Prostate gland (tissue), 2 donors: ENCODE measurements at regions not wholly inside any gene's neighbourhood (a gene's known extent, or its start where the extent isn't known, plus 50 kb on each side); places are given as distances from the start of the nearest gene placed in this dataset.

Experiments used
- DNase-seq: peaks from one replicate; pipeline ENCODE4 v3.0.0-alpha.2; 2019; ENCODE audit warnings: low spot score
- H3K27ac ChIP-seq, 2 donors: fragments of 200-600 bp; sonication (generic); 2 replicates each; pipeline ENCODE4 v1.5.1; 2017 to 2019
- H3K27me3 ChIP-seq: fragments of 200-600 bp; sonication (generic); replicated peaks from 2 replicates; pipeline ENCODE4 v1.5.1; 2019; ENCODE audit not compliant: insufficient read depth
- H3K36me3 ChIP-seq, 2 donors: fragments of 200-600 bp; sonication (generic); 1 replicate in 1 of 2; 2 replicates in 1 of 2; pipeline versions ENCODE4 v1.5.1 to v1.8.1; 2017 to 2019
- H3K4me1 ChIP-seq: fragments of 200-600 bp; sonication (generic); replicated peaks from 2 replicates; pipeline ENCODE4 v1.5.1; 2019
- H3K4me3 ChIP-seq, 2 donors: fragments of 200-600 bp; sonication (generic); 2 replicates each; pipeline ENCODE4 v1.5.1; 2017 to 2019
- H3K9me3 ChIP-seq: fragments of 200-600 bp; sonication (generic); 2 replicates; pipeline ENCODE4 v1.5.1; 2017
- CTCF ChIP-seq, 4 experiments: fragments of 200-600 bp in 2 of 4; fragments of 450-650 bp in 2 of 4; sonication (generic) in 2 of 4; IDR thresholded peaks; 1 replicate in 3 of 4; 2 replicates in 1 of 4; pipeline ENCODE4 v1.5.1; 2016 to 2019; ENCODE audit warnings: antibody characterized with exemption in 4 of 4, mild to moderate bottlenecking in 2 of 4, moderate library complexity in 2 of 4
- POLR2A ChIP-seq: fragments of 450-650 bp; IDR thresholded peaks from one replicate; pipeline ENCODE4 v1.6.1; 2016; ENCODE audit warnings: antibody characterized with exemption, mild to moderate bottlenecking
- POLR2AphosphoS5 ChIP-seq: sonication (generic); formaldehyde crosslinking; IDR thresholded peaks from one replicate; pipeline ENCODE4 v1.6.1; 2017; ENCODE audit warnings: antibody characterized with exemption
- WGBS: methylation state at CpG from one replicate; pipeline ENCODE4 v1.1.5; 2018; 5-methylcytosine and 5-hydroxymethylcytosine counted together
- intact Hi-C: fragments of 100-400 bp; cut with DNase I; formaldehyde crosslinking; loops from one replicate; pipeline ENCODE4 v1.14.2; 2022

DNA sequence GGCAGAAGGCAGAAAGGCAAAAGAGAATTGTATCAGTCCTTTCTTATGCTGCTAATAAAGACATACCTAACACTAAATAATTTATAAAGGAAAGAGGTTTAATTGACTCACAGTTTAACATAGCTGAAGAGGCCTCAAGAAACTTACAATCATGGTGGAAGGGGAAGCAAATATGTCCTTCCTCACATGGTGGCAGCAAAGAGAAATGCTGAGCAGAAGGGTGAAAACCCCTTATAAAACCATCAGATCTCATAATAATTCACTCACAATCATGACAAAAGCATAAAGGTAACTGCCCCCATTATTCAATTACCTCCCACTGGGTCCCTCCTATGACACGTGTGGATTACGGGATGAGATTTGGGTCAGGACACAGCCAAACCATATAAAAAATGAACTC is 312.5 kb upstream of the PTGER4 start:
- Histone ChIP-seq H3K4me1 (no peaks in the 10 kb centered on the region), H3K27me3 (no peaks in the 10 kb centered on the region), H3K27ac (no peak overlapping the region), H3K9me3 (no peaks in the 10 kb centered on the region), H3K4me3 (no peak overlapping the region), H3K36me3 (no peaks in the 10 kb centered on the region)
- DNase-seq = no peak
- intact Hi-C loops = no loop called here
- WGBS = 73% methylated on average over 2 of the region's 2 CpGs
- TF ChIP-seq POLR2AphosphoS5 (no peak), CTCF (IDR thresholded peaks at IDR 0.05) (no peak), POLR2A (no peak)

GRCh38 chr5:40365342-40366330 is 314.1 kb upstream of the PTGER4 start:
- intact Hi-C loops = no loop called here
- 63% methylated on average over 2 of the region's 2 CpGs for WGBS
- TF ChIP-seq CTCF (IDR thresholded peaks at IDR 0.05) = no peak
- no peak for TF ChIP-seq POLR2A
- no peak for TF ChIP-seq POLR2AphosphoS5
- H3K4me1 ChIP-seq = no peaks in the 10 kb centered on the region
- no peak for DNase-seq
- no peaks in the 10 kb centered on the region for H3K27me3 ChIP-seq
- H3K4me3 ChIP-seq = no peak overlapping the region
- H3K27ac ChIP-seq = no peak overlapping the region
- H3K9me3 ChIP-seq = no peaks in the 10 kb centered on the region
- H3K36me3 ChIP-seq = no peaks in the 10 kb centered on the region

DNA sequence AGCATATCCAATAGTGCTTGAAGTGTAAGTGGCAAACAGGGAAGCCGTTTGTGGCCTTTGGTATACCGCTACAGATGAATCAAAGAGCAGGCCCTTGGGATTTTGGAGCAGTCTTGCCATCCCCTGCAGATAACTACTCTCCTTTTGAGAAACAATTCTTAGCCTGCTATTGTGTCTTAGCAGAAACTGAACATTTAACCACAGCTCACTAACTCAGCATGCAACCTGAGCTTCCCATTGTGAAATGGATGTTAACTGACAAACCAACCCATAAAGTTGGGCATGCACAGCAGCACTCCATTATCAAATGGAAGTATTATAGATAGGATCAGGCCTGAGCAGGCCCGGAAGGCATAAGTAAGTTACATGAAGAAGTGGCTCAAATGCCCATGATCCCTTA is 315.3 kb upstream of the PTGER4 start:
- DNase-seq = no peak
- no peaks in the 10 kb centered on the region for H3K4me1 ChIP-seq
- intact Hi-C loops = no loop called here
- no peak overlapping the region for H3K27ac ChIP-seq
- no peak overlapping the region for H3K4me3 ChIP-seq
- 95% methylated on average over 3 of the region's 3 CpGs for WGBS
- H3K9me3 ChIP-seq = no peaks in the 10 kb centered on the region
- H3K27me3 ChIP-seq = no peaks in the 10 kb centered on the region
- TF ChIP-seq POLR2A (no peak), POLR2AphosphoS5 (no peak), CTCF (IDR thresholded peaks at IDR 0.05) (no peak)
- H3K36me3 ChIP-seq = no peaks in the 10 kb centered on the region

DNA sequence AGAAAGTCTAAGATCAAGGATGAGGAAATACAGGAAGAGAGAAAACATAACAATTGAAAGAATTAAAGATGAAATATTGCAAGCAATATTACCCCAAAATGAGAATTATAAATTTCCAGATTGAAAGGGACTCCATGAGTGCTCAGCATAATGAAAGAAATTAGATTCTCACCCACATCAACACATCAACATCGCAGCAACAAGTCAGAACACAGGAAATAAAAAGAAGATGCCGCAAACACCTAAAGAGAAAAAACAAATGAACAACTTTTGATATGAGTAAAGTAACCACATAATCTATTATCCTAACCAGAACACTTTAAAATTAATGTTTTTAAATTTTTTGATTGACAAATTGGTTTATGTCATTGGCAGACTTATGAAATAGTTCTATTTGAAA is 318.3 kb upstream of the PTGER4 start:
- Histone ChIP-seq H3K36me3 (no peaks in the 10 kb centered on the region), H3K9me3 (no peaks in the 10 kb centered on the region), H3K4me1 (no peaks in the 10 kb centered on the region), H3K4me3 (no peak overlapping the region), H3K27me3 (no peaks in the 10 kb centered on the region), H3K27ac (no peak overlapping the region)
- TF ChIP-seq POLR2A = no peak
- TF ChIP-seq POLR2AphosphoS5 = no peak
- no peak for TF ChIP-seq CTCF (IDR thresholded peaks at IDR 0.05)
- DNase-seq = no peak
- intact Hi-C loops = no loop called here
- 90% methylated on average over 2 of the region's 2 CpGs for WGBS

- H3K4me3 ChIP-seq = no peak overlapping the region
- intact Hi-C loops = no loop called here
- WGBS = 96% methylated on average over 2 of the region's 2 CpGs
- H3K4me1 ChIP-seq = no peaks in the 10 kb centered on the region
- no peak for DNase-seq
- H3K27me3 ChIP-seq = no peaks in the 10 kb centered on the region
- no peaks in the 10 kb centered on the region for H3K9me3 ChIP-seq
- no peak for TF ChIP-seq POLR2A
- TF ChIP-seq CTCF (IDR thresholded peaks at IDR 0.05) = no peak
- TF ChIP-seq POLR2AphosphoS5 = no peak
- no peaks in the 10 kb centered on the region for H3K36me3 ChIP-seq
- H3K27ac ChIP-seq = no peak overlapping the region
These were observed 319.0 kb upstream of the PTGER4 start for GRCh38 chr5:40360685-40361084.
